ENCODE measurements at regions not wholly inside any gene's neighbourhood (a gene's known extent, or its start where the extent isn't known, plus 50 kb on each side); places are given as distances from the start of the nearest gene placed in this dataset.

- no peak overlapping the region for H3K4me3 ChIP-seq (replicated peaks; ENCODE audit: insufficient read depth, low read length)
- no peak for DNase-seq (ENCODE audit: low read depth in 1 of 2, low spot score in 1 of 2)
- no peak for TF ChIP-seq CTCF (IDR thresholded peaks at IDR 0.05; ENCODE audit: insufficient read depth, low read length)
- no peak for TF ChIP-seq REST (IDR thresholded peaks at IDR 0.05; ENCODE audit: insufficient replicate concordance, low read depth)
- no peak for TF ChIP-seq GABPA (IDR thresholded peaks at IDR 0.05; ENCODE audit: low read depth)
- no peak for TF ChIP-seq POLR2AphosphoS5 (IDR thresholded peaks at IDR 0.05; ENCODE audit: low read depth)
- no peak for TF ChIP-seq SPI1 (IDR thresholded peaks at IDR 0.05; ENCODE audit: borderline replicate concordance, low read depth)
Observed at GRCh38 chr4:96675416-96675815, 835.5 kb downstream of the PDHA2 start.

GRCh38 chr4:96675896-96676295, 836.0 kb downstream of the PDHA2 start:
- TF ChIP-seq POLR2AphosphoS5 (IDR thresholded peaks at IDR 0.05; ENCODE audit: low read depth) (no peak), REST (IDR thresholded peaks at IDR 0.05; ENCODE audit: insufficient replicate concordance, low read depth) (no peak), GABPA (IDR thresholded peaks at IDR 0.05; ENCODE audit: low read depth) (no peak)
- no peak overlapping the region for H3K4me3 ChIP-seq (replicated peaks; ENCODE audit: insufficient read depth, low read length)
- H3K27me3 ChIP-seq (ENCODE audit: insufficient read depth, poor library complexity, severe bottlenecking) = no peaks in the 10 kb centered on the region
- DNase-seq (ENCODE audit: low read depth in 1 of 2, low spot score in 1 of 2) = no peak
- H3K27ac ChIP-seq (replicated peaks) = no peak overlapping the region

More at GRCh38 chr4:96675416-96675815, 835.5 kb downstream of the PDHA2 start:
- H3K27ac ChIP-seq (replicated peaks) = no peak overlapping the region
- H3K27me3 ChIP-seq (ENCODE audit: insufficient read depth, poor library complexity, severe bottlenecking) = no peaks in the 10 kb centered on the region

GRCh38 chr4:96676754-96677435, 837.0 kb downstream of the PDHA2 start:
- no peak for TF ChIP-seq GABPA (IDR thresholded peaks at IDR 0.05; ENCODE audit: low read depth)
- TF ChIP-seq REST (IDR thresholded peaks at IDR 0.05; ENCODE audit: insufficient replicate concordance, low read depth) = no peak
- no peak for TF ChIP-seq POLR2AphosphoS5 (IDR thresholded peaks at IDR 0.05; ENCODE audit: low read depth)
- TF ChIP-seq CTCF (IDR thresholded peaks at IDR 0.05; ENCODE audit: insufficient read depth, low read length) = no peak
- TF ChIP-seq SPI1 (IDR thresholded peaks at IDR 0.05; ENCODE audit: borderline replicate concordance, low read depth) = no peak
- Histone ChIP-seq H3K27me3 (ENCODE audit: insufficient read depth, poor library complexity, severe bottlenecking) (no peaks in the 10 kb centered on the region), H3K4me3 (replicated peaks; ENCODE audit: insufficient read depth, low read length) (no peak overlapping the region), H3K27ac (replicated peaks) (no peak overlapping the region)
- DNase-seq (ENCODE audit: low read depth in 1 of 2, low spot score in 1 of 2) = no peak

All from HL-60 (cell line).